ENCODE measurements at regions not wholly inside any gene's neighbourhood (a gene's known extent, or its start where the extent isn't known, plus 50 kb on each side); places are given as distances from the start of the nearest gene placed in this dataset.

DNA sequence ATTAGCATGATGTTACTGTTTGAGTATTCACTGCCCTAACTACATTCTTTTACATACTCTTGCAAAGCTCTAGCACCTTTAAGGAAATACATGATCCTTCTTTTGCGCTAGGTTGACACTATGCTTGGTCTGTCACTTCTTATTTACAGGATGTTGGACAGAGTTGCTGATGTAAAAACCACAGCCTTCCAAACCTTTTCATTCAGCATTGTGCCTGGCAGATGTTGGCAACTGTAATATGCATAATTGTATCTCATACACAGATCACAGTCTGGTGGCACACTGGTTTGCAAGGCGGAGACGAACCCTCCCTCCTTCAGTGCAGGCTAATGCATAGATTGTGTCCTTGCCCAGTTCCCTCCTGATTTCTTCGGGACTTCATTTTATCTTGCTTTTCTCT, 224.1 kb downstream of the SNX19 start:
- TF ChIP-seq, protein P1, sequence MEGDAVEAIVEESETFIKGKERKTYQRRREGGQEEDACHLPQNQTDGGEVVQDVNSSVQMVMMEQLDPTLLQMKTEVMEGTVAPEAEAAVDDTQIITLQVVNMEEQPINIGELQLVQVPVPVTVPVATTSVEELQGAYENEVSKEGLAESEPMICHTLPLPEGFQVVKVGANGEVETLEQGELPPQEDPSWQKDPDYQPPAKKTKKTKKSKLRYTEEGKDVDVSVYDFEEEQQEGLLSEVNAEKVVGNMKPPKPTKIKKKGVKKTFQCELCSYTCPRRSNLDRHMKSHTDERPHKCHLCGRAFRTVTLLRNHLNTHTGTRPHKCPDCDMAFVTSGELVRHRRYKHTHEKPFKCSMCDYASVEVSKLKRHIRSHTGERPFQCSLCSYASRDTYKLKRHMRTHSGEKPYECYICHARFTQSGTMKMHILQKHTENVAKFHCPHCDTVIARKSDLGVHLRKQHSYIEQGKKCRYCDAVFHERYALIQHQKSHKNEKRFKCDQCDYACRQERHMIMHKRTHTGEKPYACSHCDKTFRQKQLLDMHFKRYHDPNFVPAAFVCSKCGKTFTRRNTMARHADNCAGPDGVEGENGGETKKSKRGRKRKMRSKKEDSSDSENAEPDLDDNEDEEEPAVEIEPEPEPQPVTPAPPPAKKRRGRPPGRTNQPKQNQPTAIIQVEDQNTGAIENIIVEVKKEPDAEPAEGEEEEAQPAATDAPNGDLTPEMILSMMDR (IDR thresholded peaks at IDR 0.05) = no peak
- TF ChIP-seq POLR2A (IDR thresholded peaks at IDR 0.05) = no peak
